GM12873 (cell line): ENCODE measurements at regions not wholly inside any gene's neighbourhood (a gene's known extent, or its start where the extent isn't known, plus 50 kb on each side); places are given as distances from the start of the nearest gene placed in this dataset.

ENCODE experiments used
- TF ChIP-seq, protein P1 (sequence below): IDR thresholded peaks from 2 replicates; pipeline ENCODE4 v1.5.1; 2012; ENCODE audit warnings: low read depth, mild to moderate bottlenecking, moderate library complexity, low read length, control low read depth; ENCODE audit not compliant: insufficient read depth; ENCODE audit errors: missing control alignments

DNA sequence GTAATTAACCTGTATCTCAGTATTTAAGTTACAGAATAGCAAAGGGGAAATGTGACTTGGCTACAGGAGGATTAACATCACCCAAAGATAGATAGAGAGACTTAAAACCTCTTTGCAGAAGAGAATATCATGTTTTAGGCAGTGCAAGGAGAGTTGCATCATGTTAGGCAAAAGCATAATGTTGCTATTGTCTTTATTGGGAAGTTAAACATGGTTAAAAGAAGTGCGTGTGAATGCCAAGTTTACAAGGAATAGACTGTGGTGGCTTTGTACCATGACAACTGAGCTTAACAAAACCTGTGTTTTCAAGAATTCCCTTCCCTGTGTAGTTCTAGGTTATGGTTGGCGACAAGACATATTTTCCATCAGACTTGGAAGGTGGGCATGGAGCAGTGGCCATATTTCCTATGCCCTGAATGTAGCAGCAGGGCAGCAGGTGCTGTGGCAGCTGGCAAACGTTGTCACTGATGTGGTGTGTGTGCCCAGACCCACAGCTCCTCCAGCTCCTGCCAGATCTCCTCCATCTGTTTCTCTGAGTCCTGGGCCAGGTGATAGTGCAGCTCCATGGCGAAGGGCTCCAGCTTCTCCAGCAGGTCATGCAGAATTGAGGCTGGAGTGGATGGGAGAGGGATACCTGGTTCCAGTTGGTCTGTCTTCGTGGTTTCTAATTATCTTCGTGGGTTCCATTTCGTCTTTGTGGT, 163.3 kb downstream of the QRSL1 start:
- TF ChIP-seq, protein P1, sequence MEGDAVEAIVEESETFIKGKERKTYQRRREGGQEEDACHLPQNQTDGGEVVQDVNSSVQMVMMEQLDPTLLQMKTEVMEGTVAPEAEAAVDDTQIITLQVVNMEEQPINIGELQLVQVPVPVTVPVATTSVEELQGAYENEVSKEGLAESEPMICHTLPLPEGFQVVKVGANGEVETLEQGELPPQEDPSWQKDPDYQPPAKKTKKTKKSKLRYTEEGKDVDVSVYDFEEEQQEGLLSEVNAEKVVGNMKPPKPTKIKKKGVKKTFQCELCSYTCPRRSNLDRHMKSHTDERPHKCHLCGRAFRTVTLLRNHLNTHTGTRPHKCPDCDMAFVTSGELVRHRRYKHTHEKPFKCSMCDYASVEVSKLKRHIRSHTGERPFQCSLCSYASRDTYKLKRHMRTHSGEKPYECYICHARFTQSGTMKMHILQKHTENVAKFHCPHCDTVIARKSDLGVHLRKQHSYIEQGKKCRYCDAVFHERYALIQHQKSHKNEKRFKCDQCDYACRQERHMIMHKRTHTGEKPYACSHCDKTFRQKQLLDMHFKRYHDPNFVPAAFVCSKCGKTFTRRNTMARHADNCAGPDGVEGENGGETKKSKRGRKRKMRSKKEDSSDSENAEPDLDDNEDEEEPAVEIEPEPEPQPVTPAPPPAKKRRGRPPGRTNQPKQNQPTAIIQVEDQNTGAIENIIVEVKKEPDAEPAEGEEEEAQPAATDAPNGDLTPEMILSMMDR, result no peak

DNA sequence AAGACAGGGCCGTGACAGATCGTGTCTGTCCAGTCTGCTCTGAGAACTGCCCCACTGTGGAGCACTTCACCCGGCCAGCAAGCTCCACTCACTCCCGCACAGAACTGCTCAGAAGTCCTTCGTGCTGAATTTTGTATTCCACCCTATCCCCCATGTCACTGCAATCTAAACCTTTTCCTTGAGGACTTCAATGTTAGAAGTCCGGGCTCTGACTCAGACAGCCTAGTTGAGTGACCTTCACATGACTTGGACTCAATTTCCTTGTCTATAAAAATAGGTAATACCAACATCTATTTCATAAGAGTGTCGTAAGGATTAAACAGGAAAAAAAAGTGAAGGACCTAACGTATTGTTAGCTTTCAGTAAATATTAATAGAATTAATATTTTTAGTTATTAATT, 161.6 kb downstream of the QRSL1 start:
- TF ChIP-seq, protein P1, result no peak

DNA sequence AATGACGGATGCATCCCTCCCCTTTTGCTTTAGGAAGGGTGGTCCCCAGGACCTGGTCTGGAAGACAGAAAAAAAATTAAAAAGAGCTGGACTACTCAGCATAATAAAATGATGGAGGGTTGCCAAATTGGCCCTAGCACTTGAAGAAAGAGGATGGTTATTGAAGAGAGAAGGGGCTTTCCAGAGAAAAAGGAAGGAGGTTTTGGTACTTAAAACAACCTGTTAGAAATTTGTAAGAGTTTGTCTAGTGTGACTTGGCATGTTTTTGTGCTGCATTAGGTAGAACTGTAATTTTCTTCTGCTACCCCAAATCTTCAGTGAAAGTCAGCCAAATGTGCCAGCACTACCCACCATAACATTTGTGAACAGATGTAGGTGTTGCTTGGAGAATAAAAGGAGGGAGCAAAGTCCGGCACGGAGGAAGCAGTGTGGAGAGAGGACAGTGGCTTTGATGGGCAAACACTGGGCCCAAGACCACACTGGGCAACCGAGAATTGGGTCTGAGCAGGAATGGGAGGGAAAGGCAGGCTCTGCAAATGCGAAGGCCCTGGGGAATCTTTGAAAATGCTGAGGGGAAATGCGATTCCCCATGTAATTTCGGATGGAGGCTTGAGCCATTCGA, 160.9 kb downstream of the QRSL1 start:
- TF ChIP-seq, protein P1, result no peak

GRCh38 chr6:106789428-106790148, 160.2 kb downstream of the QRSL1 start:
- TF ChIP-seq, protein P1, result no peak

GRCh38 chr6:106788761-106789160, 159.4 kb downstream of the QRSL1 start:
- TF ChIP-seq, protein P1, result no peak

GRCh38 chr6:106787327-106788196, 158.2 kb downstream of the QRSL1 start:
- TF ChIP-seq, protein P1, result no peak
